Stromal cell of bone marrow (primary cell): ENCODE measurements at regions not wholly inside any gene's neighbourhood (a gene's known extent, or its start where the extent isn't known, plus 50 kb on each side); places are given as distances from the start of the nearest gene placed in this dataset.

Experiments used
- DNase-seq: peaks from one replicate; pipeline ENCODE4 v3.0.0-alpha.2; 2012; ENCODE audit warnings: low read depth

GRCh38 chr1:14531519-14531918, 67.0 kb upstream of the KAZN start:
- DNase-seq, result no peak

- DNase-seq, result no peak
These were observed 62.7 kb upstream of the KAZN start for GRCh38 chr1:14535619-14536355.

GRCh38 chr1:14538335-14538734, 60.1 kb upstream of the KAZN start:
- no peak for DNase-seq

GRCh38 chr1:14539309-14539708, 59.2 kb upstream of the KAZN start:
- no peak for DNase-seq

GRCh38 chr1:14539953-14540563, 58.4 kb upstream of the KAZN start:
- DNase-seq, result no peak

GRCh38 chr1:14541348-14541747, 57.1 kb upstream of the KAZN start:
- no peak for DNase-seq

- DNase-seq, result peak; percentile 64
These were observed 55.2 kb upstream of the KAZN start for GRCh38 chr1:14543191-14543840.

- no peak for DNase-seq
These were observed 54.2 kb upstream of the KAZN start for GRCh38 chr1:14544319-14544718.

GRCh38 chr1:14545422-14546025, 53.0 kb upstream of the KAZN start:
- DNase-seq, result no peak

GRCh38 chr1:14546416-14546815, 52.1 kb upstream of the KAZN start:
- no peak for DNase-seq
